ENCODE measurements at regions not wholly inside any gene's neighbourhood (a gene's known extent, or its start where the extent isn't known, plus 50 kb on each side); places are given as distances from the start of the nearest gene placed in this dataset.
A peak's percentile ranks its signal among the peaks of the same experiment; 100 is the strongest.

GRCh38 chr9:12182806-12183205 lies 510.4 kb upstream of the TYRP1 start:
- DNase-seq (ENCODE audit: low read depth), result no peak
- H3K4me3 ChIP-seq (ENCODE audit: low read length), result no peak overlapping the region
- TF ChIP-seq CTCF (IDR thresholded peaks at IDR 0.05; ENCODE audit: insufficient read depth, low read depth, low read length, missing control alignments), result no peak

- no peak for DNase-seq (ENCODE audit: low read depth)
- H3K4me3 ChIP-seq (ENCODE audit: low read length), result no peak overlapping the region
- no peak for TF ChIP-seq CTCF (IDR thresholded peaks at IDR 0.05; ENCODE audit: insufficient read depth, low read depth, low read length, missing control alignments)
Observed at GRCh38 chr9:12183321-12183720, 509.9 kb upstream of the TYRP1 start.

- H3K4me3 ChIP-seq (ENCODE audit: low read length), result no peak overlapping the region
Observed at GRCh38 chr9:12185856-12186255, 507.3 kb upstream of the TYRP1 start.

GRCh38 chr9:12191630-12192029 lies 501.6 kb upstream of the TYRP1 start:
- no peak overlapping the region for H3K4me3 ChIP-seq (ENCODE audit: low read length)
- no peak for DNase-seq (ENCODE audit: low read depth)
- no peak for TF ChIP-seq CTCF (IDR thresholded peaks at IDR 0.05; ENCODE audit: insufficient read depth, low read depth, low read length, missing control alignments)

More at GRCh38 chr9:12185856-12186255, 507.3 kb upstream of the TYRP1 start:
- peak; percentile 2 for DNase-seq (ENCODE audit: low read depth)
- no peak for TF ChIP-seq CTCF (IDR thresholded peaks at IDR 0.05; ENCODE audit: insufficient read depth, low read depth, low read length, missing control alignments)

GRCh38 chr9:12194731-12195130 lies 498.5 kb upstream of the TYRP1 start:
- no peak for TF ChIP-seq CTCF (IDR thresholded peaks at IDR 0.05; ENCODE audit: insufficient read depth, low read depth, low read length, missing control alignments)
- no peak for DNase-seq (ENCODE audit: low read depth)
- no peak overlapping the region for H3K4me3 ChIP-seq (ENCODE audit: low read length)

- no peak for TF ChIP-seq CTCF (IDR thresholded peaks at IDR 0.05; ENCODE audit: insufficient read depth, low read depth, low read length, missing control alignments)
- DNase-seq (ENCODE audit: low read depth), result no peak
- no peak overlapping the region for H3K4me3 ChIP-seq (ENCODE audit: low read length)
Observed at GRCh38 chr9:12195456-12195855, 497.7 kb upstream of the TYRP1 start.

- no peak for DNase-seq (ENCODE audit: low read depth)
- TF ChIP-seq CTCF (IDR thresholded peaks at IDR 0.05; ENCODE audit: insufficient read depth, low read depth, low read length, missing control alignments), result no peak
Observed at GRCh38 chr9:12204512-12204911, 488.7 kb upstream of the TYRP1 start.

More at GRCh38 chr9:12204512-12204911, 488.7 kb upstream of the TYRP1 start:
- H3K4me3 ChIP-seq (ENCODE audit: low read length), result no peak overlapping the region
